K562 (cell line): ENCODE measurements at regions not wholly inside any gene's neighbourhood (a gene's known extent, or its start where the extent isn't known, plus 50 kb on each side); places are given as distances from the start of the nearest gene placed in this dataset.

ENCODE experiments used
- ZNF23 ChIP-seq: fragments of 250-450 bp; sonication (Bioruptor Pico); IDR thresholded peaks from 2 replicates; pipeline ENCODE4 v1.4.0; 2020; ENCODE audit warnings: mild to moderate bottlenecking
- TF ChIP-seq, protein P1 (sequence below): fragments of 250-450 bp; sonication (Bioruptor Pico); IDR thresholded peaks from 2 replicates; pipeline ENCODE4 v1.4.0; 2020; ENCODE audit warnings: mild to moderate bottlenecking, moderate library complexity
- TF ChIP-seq, protein P2 (sequence below), 2 experiments: fragments of 150-350 bp in 1 of 2; IDR thresholded peaks; 2 replicates each; pipeline ENCODE4 v1.6.1; 2012 to 2016; ENCODE audit warnings: low read depth in 2 of 2, low read length in 2 of 2, mild to moderate bottlenecking in 1 of 2, moderate library complexity in 1 of 2

DNA sequence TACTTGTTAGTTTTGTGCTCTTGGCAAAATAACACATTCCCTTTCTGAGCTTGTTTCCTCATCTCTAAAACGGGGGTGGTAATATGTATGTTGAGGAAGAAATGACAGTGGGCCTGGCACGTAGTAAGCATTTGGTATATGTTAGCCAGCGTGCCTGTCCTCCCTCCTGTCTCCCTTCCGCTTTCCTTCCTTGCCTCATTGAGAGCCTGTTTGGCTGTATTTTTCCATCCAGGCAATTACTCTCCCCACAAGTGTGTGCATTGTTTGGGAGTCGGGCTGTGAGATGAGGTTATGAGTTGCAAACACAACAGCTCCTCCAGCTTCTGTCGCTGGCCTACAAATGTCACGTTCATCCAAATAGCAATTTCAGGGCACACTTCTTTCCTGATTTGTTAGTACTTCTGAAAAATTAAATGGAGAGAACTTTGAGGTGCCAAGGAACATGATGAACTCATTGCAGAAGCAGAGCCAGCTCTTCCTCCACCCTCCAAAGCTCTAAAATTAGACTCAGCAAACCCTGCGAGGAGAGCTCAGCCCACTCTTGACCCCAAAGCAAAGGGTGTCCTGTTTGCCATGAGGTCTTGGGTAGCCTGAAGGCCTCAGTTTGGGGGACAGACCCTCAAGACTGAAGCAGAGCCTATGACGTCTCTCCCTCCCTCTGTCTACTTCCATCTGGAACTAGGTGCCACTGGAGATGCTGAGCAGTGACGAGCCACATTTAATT lies 50.7 kb upstream of the TOX2 start (continued):
- TF ChIP-seq, protein P1, sequence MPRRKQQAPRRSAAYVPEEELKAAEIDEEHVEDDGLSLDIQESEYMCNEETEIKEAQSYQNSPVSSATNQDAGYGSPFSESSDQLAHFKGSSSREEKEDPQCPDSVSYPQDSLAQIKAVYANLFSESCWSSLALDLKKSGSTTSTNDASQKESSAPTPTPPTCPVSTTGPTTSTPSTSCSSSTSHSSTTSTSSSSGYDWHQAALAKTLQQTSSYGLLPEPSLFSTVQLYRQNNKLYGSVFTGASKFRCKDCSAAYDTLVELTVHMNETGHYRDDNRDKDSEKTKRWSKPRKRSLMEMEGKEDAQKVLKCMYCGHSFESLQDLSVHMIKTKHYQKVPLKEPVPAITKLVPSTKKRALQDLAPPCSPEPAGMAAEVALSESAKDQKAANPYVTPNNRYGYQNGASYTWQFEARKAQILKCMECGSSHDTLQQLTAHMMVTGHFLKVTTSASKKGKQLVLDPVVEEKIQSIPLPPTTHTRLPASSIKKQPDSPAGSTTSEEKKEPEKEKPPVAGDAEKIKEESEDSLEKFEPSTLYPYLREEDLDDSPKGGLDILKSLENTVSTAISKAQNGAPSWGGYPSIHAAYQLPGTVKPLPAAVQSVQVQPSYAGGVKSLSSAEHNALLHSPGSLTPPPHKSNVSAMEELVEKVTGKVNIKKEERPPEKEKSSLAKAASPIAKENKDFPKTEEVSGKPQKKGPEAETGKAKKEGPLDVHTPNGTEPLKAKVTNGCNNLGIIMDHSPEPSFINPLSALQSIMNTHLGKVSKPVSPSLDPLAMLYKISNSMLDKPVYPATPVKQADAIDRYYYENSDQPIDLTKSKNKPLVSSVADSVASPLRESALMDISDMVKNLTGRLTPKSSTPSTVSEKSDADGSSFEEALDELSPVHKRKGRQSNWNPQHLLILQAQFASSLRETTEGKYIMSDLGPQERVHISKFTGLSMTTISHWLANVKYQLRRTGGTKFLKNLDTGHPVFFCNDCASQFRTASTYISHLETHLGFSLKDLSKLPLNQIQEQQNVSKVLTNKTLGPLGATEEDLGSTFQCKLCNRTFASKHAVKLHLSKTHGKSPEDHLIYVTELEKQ (CRISPR knock-in tag): no peak
- TF ChIP-seq, protein P2, sequence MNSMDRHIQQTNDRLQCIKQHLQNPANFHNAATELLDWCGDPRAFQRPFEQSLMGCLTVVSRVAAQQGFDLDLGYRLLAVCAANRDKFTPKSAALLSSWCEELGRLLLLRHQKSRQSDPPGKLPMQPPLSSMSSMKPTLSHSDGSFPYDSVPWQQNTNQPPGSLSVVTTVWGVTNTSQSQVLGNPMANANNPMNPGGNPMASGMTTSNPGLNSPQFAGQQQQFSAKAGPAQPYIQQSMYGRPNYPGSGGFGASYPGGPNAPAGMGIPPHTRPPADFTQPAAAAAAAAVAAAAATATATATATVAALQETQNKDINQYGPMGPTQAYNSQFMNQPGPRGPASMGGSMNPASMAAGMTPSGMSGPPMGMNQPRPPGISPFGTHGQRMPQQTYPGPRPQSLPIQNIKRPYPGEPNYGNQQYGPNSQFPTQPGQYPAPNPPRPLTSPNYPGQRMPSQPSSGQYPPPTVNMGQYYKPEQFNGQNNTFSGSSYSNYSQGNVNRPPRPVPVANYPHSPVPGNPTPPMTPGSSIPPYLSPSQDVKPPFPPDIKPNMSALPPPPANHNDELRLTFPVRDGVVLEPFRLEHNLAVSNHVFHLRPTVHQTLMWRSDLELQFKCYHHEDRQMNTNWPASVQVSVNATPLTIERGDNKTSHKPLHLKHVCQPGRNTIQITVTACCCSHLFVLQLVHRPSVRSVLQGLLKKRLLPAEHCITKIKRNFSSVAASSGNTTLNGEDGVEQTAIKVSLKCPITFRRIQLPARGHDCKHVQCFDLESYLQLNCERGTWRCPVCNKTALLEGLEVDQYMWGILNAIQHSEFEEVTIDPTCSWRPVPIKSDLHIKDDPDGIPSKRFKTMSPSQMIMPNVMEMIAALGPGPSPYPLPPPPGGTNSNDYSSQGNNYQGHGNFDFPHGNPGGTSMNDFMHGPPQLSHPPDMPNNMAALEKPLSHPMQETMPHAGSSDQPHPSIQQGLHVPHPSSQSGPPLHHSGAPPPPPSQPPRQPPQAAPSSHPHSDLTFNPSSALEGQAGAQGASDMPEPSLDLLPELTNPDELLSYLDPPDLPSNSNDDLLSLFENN (IDR thresholded peaks at IDR 0.05; ENCODE audit: low read depth in 2 of 2, low read length in 2 of 2): no peak
- TF ChIP-seq ZNF23 (CRISPR knock-in tag): no peak
- TF ChIP-seq, all 486 proteins: peak for 0
